RPMI8226 (cell line): ENCODE measurements at regions not wholly inside any gene's neighbourhood (a gene's known extent, or its start where the extent isn't known, plus 50 kb on each side); places are given as distances from the start of the nearest gene placed in this dataset.
"Not testable (repeated sequence)": the region's sequence is repeated elsewhere in the genome, so short reads cannot be mapped to it uniquely, and the experiment has no call there.

Experiments
- DNase-seq: peaks from one replicate; pipeline ENCODE4 v3.0.0-alpha.2; 2015

- no peak for DNase-seq
Observed at GRCh38 chr13:40345654-40346372, 320.6 kb downstream of the FOXO1 start.

- DNase-seq, result no peak
Observed at GRCh38 chr13:40346592-40346991, 319.8 kb downstream of the FOXO1 start.

- no peak for DNase-seq
Observed at GRCh38 chr13:40348096-40348679, 318.3 kb downstream of the FOXO1 start.

- no peak for DNase-seq
Observed at GRCh38 chr13:40350283-40350992, 316.0 kb downstream of the FOXO1 start.

- no peak for DNase-seq
Observed at GRCh38 chr13:40351537-40352379, 314.7 kb downstream of the FOXO1 start.

- no peak for DNase-seq
Observed at GRCh38 chr13:40352380-40352778, 314.1 kb downstream of the FOXO1 start.

GRCh38 chr13:40352802-40353562 is 313.5 kb downstream of the FOXO1 start:
- no peak for DNase-seq

GRCh38 chr13:40355126-40355724 is 311.2 kb downstream of the FOXO1 start:
- no peak for DNase-seq

GRCh38 chr13:40356011-40356410 is 310.4 kb downstream of the FOXO1 start:
- DNase-seq, result no peak

- not testable (repeated sequence) for DNase-seq
Observed at GRCh38 chr13:40356458-40356857, 310.0 kb downstream of the FOXO1 start.

- DNase-seq, result no peak
Observed at GRCh38 chr13:40362502-40362901, 303.9 kb downstream of the FOXO1 start.

GRCh38 chr13:40363653-40364052 is 302.8 kb downstream of the FOXO1 start:
- no peak for DNase-seq

GRCh38 chr13:40366119-40366518 is 300.3 kb downstream of the FOXO1 start:
- no peak for DNase-seq

- no peak for DNase-seq
Observed at GRCh38 chr13:40368127-40368891, 298.1 kb downstream of the FOXO1 start.

- no peak for DNase-seq
Observed at GRCh38 chr13:40370661-40371060, 295.8 kb downstream of the FOXO1 start.

- DNase-seq, result no peak
Observed at GRCh38 chr13:40371531-40372125, 294.8 kb downstream of the FOXO1 start.

- not testable (repeated sequence) for DNase-seq
Observed at GRCh38 chr13:40373608-40374007, 292.8 kb downstream of the FOXO1 start.

GRCh38 chr13:40375489-40376171 is 290.8 kb downstream of the FOXO1 start:
- no peak for DNase-seq

- DNase-seq, result no peak
Observed at GRCh38 chr13:40376296-40376849, 290.1 kb downstream of the FOXO1 start.
